Cardiac septum (tissue), 1 donor: ENCODE measurements at regions not wholly inside any gene's neighbourhood (a gene's known extent, or its start where the extent isn't known, plus 50 kb on each side); places are given as distances from the start of the nearest gene placed in this dataset.
"Not testable (repeated sequence)": the region's sequence is repeated elsewhere in the genome, so short reads cannot be mapped to it uniquely, and the experiment has no call there.

Source experiments
- DNase-seq: peaks from one replicate; pipeline ENCODE4 v3.0.0-alpha.2; 2020; ENCODE audit warnings: low spot score
- intact Hi-C: fragments of 100-400 bp; cut with DNase I; formaldehyde crosslinking; loops from one replicate; pipeline ENCODE4 v1.14.0; 2022
- donor health status: DM: no; HTN: no; CAD: no.

GRCh38 chr15:26051761-26052675 is 188.9 kb upstream of the ATP10A start:
- no peak for DNase-seq
- intact Hi-C loops, result no loop called here

- DNase-seq, result no peak
- intact Hi-C loops, result no loop called here
These were observed 187.9 kb upstream of the ATP10A start for GRCh38 chr15:26050984-26051383.

GRCh38 chr15:26049900-26050657 is 187.0 kb upstream of the ATP10A start:
- intact Hi-C loops, result no loop called here
- no peak for DNase-seq

- intact Hi-C loops, result no loop called here
These were observed 185.5 kb upstream of the ATP10A start for GRCh38 chr15:26048669-26049068.

GRCh38 chr15:26045516-26045915 is 182.4 kb upstream of the ATP10A start:
- intact Hi-C loops, result no loop called here

More at GRCh38 chr15:26048669-26049068, 185.5 kb upstream of the ATP10A start:
- no peak for DNase-seq

GRCh38 chr15:26043018-26043417 is 179.9 kb upstream of the ATP10A start:
- intact Hi-C loops, result no loop called here
- no peak for DNase-seq

More at GRCh38 chr15:26045516-26045915, 182.4 kb upstream of the ATP10A start:
- DNase-seq, result no peak

- DNase-seq, result no peak
- intact Hi-C loops, result no loop called here
These were observed 175.6 kb upstream of the ATP10A start for GRCh38 chr15:26038693-26039092.

GRCh38 chr15:26037369-26037768 is 174.2 kb upstream of the ATP10A start:
- no peak for DNase-seq
- intact Hi-C loops, result no loop called here

- intact Hi-C loops, result no loop called here
These were observed 170.4 kb upstream of the ATP10A start for GRCh38 chr15:26033493-26033892.

GRCh38 chr15:26032162-26032846 is 169.2 kb upstream of the ATP10A start:
- DNase-seq, result no peak
- intact Hi-C loops, result no loop called here

More at GRCh38 chr15:26033493-26033892, 170.4 kb upstream of the ATP10A start:
- DNase-seq, result no peak

- intact Hi-C loops, result not testable (repeated sequence)
These were observed 166.5 kb upstream of the ATP10A start for GRCh38 chr15:26029586-26029985.

GRCh38 chr15:26029146-26029545 is 166.0 kb upstream of the ATP10A start:
- no peak for DNase-seq
- intact Hi-C loops, result no loop called here

More at GRCh38 chr15:26029586-26029985, 166.5 kb upstream of the ATP10A start:
- not testable (repeated sequence) for DNase-seq

GRCh38 chr15:26028086-26028740 is 165.1 kb upstream of the ATP10A start:
- intact Hi-C loops, result no loop called here
- DNase-seq, result no peak

- DNase-seq, intact Hi-C loops: not testable (repeated sequence)
These were observed 163.5 kb upstream of the ATP10A start for GRCh38 chr15:26026671-26027070.

GRCh38 chr15:26024241-26024640 is 161.1 kb upstream of the ATP10A start:
- no peak for DNase-seq
- intact Hi-C loops, result no loop called here

- intact Hi-C loops, result no loop called here
- no peak for DNase-seq
These were observed 160.6 kb upstream of the ATP10A start for GRCh38 chr15:26023691-26024090.

- DNase-seq, result no peak
- intact Hi-C loops, result no loop called here
These were observed 160.1 kb upstream of the ATP10A start for GRCh38 chr15:26023231-26023630.

GRCh38 chr15:26020871-26021270 is 157.7 kb upstream of the ATP10A start:
- no peak for DNase-seq
- intact Hi-C loops, result no loop called here

- DNase-seq, result no peak
- intact Hi-C loops, result no loop called here
These were observed 154.5 kb upstream of the ATP10A start for GRCh38 chr15:26017665-26018064.
